AG08396 (cell line): ENCODE measurements at regions not wholly inside any gene's neighbourhood (a gene's known extent, or its start where the extent isn't known, plus 50 kb on each side); places are given as distances from the start of the nearest gene placed in this dataset.

ENCODE experiments used
- DNase-seq: peaks from one replicate; pipeline ENCODE4 v3.0.0; 2012; ENCODE audit warnings: low spot score, mixed read lengths

- DNase-seq = no peak
These were observed 348.6 kb downstream of the MN1 start for GRCh38 chr22:27452922-27453321.

- no peak for DNase-seq
These were observed 347.8 kb downstream of the MN1 start for GRCh38 chr22:27453725-27454124.

- no peak for DNase-seq
These were observed 346.6 kb downstream of the MN1 start for GRCh38 chr22:27454807-27455450.

- no peak for DNase-seq
These were observed 346.0 kb downstream of the MN1 start for GRCh38 chr22:27455526-27455925.

GRCh38 chr22:27456696-27457503, 344.7 kb downstream of the MN1 start:
- peak; percentile 70 for DNase-seq

- DNase-seq = no peak
These were observed 341.6 kb downstream of the MN1 start for GRCh38 chr22:27459999-27460398.

GRCh38 chr22:27460591-27461347, 340.8 kb downstream of the MN1 start:
- DNase-seq = peak; percentile 46

GRCh38 chr22:27461470-27461869, 340.1 kb downstream of the MN1 start:
- peak; percentile 83 for DNase-seq

GRCh38 chr22:27462190-27462589, 339.4 kb downstream of the MN1 start:
- peak; percentile 17 for DNase-seq

- DNase-seq = no peak
These were observed 338.4 kb downstream of the MN1 start for GRCh38 chr22:27463121-27463660.

GRCh38 chr22:27466229-27466628, 335.3 kb downstream of the MN1 start:
- DNase-seq = no peak

GRCh38 chr22:27466778-27467438, 334.6 kb downstream of the MN1 start:
- no peak for DNase-seq

- DNase-seq = no peak
These were observed 333.8 kb downstream of the MN1 start for GRCh38 chr22:27467711-27468110.

GRCh38 chr22:27468712-27469111, 332.8 kb downstream of the MN1 start:
- DNase-seq = no peak

GRCh38 chr22:27470169-27470772, 331.3 kb downstream of the MN1 start:
- no peak for DNase-seq

GRCh38 chr22:27472975-27473374, 328.6 kb downstream of the MN1 start:
- DNase-seq = no peak

- no peak for DNase-seq
These were observed 328.0 kb downstream of the MN1 start for GRCh38 chr22:27473533-27473932.

GRCh38 chr22:27474112-27474571, 327.4 kb downstream of the MN1 start:
- no peak for DNase-seq

GRCh38 chr22:27474711-27475547, 326.6 kb downstream of the MN1 start:
- DNase-seq = peak; percentile 77

- no peak for DNase-seq
These were observed 326.0 kb downstream of the MN1 start for GRCh38 chr22:27475548-27475897.

GRCh38 chr22:27476318-27476717, 325.2 kb downstream of the MN1 start:
- DNase-seq = no peak
